T-helper 22 cell (primary cell): ENCODE measurements at regions not wholly inside any gene's neighbourhood (a gene's known extent, or its start where the extent isn't known, plus 50 kb on each side); places are given as distances from the start of the nearest gene placed in this dataset.
"Not testable (repeated sequence)": the region's sequence is repeated elsewhere in the genome, so short reads cannot be mapped to it uniquely, and the experiment has no call there.

ENCODE experiments used
- DNase-seq: peaks from one replicate; pipeline ENCODE4 v3.0.0-alpha.2; 2020; ENCODE audit warnings: low read depth

DNA sequence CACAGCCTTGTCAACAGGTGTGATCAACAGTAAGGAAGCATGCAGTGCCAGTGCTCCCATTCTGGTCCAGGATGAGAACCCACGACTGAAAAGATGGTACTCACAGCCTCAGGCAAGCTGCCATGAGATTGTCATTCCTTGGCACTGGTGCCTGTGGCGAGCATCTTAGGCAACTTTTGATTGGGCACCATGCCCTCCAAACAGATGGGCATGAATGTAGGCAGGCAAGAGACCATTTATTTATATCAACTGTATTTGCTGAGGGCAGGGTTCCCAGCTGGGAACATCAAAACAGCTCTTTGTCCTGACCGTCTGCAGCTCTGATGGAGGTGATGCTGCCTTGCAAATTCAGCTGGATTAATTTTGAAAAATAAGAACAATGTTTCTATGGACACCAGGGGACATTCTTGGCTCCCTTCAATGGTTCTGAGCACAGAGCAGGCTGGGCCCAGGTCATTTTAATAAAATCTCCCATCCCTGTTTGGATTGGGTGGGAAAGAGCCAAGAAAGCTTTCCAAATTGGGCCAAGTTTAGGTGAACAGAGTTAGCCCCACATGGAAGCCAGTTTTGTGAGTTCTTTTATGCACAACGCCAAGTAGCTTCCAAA, 522.5 kb downstream of the RMST start:
- DNase-seq: no peak

GRCh38 chr12:97985834-97986233, 523.2 kb downstream of the RMST start:
- no peak for DNase-seq

DNA sequence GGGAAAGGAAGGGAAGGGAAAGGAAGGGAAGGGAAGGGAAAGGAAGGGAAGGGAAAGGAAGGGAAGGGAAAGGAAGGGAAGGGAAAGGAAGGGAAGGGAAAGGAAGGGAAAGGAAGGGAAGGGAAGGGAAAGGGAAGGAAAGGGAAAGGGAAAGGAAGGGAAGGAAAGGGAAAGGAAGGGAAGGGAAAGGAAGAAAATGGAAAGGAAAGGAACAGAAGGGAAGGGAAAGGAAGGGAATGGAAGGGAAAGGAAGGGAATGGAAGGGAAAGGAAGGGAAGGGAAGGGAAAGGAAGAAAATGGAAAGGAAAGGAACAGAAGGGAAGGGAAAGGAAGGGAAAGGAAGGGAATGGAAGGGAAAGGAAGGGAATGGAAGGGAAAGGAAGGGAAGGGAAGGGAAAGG, 526.0 kb downstream of the RMST start:
- not testable (repeated sequence) for DNase-seq

DNA sequence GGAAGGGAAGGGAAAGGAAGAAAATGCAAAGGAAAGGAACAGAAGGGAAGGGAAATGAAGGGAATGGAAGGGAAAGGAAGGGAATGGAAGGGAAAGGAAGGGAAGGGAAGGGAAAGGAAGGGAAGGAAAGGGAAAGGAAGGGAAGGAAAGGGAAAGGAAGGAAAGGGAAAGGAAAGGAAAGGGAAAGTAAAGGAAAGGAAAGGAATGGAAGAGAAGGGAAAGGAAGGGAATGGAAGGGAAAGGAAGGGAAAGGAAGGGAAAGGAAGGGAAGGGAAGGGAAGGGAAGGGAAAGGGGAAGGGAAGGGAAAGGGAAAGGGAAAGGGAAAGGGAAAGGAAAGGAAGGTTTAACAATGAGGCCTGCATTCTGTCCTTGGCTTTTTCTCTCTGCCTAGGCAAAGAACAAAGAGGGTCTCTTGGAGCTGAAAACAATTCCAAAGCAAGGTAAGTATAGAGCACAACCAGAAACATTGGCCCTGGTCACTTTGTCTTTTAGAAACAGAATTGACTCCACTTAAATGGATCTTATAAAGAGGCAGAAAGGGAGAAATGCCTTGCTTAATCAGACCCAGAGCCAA, 525.9 kb upstream of the TMPO start:
- no peak for DNase-seq

DNA sequence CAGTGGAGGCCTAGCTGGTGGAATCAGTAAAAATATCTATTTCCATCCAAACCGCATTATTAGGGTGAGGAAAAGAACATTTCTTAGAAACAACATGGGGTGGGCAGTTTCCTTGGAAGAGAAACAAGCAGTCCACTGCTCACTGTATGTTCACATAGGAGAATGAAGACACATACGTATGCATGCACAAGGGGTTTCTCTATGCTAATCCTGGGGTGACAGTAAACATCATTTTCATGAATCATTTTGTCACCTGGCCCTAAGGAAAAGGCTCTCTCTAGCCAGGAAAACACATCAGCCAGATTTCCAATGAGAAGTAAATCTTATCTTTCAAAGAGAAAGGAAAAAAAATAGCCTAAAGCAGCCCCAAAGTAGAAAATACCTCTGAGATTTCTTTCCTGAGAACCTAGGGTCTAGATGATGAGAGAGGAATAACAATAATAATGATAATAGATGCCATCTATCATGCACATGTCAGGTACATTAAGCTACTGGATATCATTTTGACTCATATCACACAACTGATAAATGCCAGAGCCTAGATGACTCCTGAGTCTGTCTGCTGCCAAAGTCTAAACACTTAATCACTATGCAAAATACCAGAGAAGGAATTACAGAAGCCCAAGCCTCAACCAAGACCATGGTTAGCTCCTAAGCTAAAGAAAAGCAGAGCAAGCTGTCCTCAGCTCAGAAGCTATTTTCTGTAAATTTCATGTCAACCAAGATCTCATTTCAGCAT, 520.5 kb upstream of the TMPO start:
- no peak for DNase-seq

GRCh38 chr12:97995559-97995958, 519.8 kb upstream of the TMPO start:
- no peak for DNase-seq

DNA sequence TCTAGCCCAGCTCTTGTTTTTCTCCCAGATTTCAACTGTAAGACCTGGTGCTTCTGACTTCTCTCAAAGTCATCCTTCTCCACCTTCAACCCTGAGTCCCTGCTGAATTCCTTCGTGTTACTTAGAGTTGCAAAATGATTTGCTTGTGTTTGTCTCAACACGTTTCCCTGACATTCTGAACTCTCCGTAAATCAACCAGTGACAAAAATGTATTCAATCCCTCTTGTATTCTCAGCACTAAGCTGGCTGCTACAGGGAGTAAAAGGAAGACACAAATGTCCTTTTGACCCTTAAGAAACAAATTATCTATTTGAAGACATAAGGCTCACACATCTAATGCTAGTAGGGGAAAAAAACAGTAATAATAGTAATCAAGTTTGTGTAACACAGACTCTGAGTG, 514.0 kb upstream of the TMPO start:
- no peak for DNase-seq

DNA sequence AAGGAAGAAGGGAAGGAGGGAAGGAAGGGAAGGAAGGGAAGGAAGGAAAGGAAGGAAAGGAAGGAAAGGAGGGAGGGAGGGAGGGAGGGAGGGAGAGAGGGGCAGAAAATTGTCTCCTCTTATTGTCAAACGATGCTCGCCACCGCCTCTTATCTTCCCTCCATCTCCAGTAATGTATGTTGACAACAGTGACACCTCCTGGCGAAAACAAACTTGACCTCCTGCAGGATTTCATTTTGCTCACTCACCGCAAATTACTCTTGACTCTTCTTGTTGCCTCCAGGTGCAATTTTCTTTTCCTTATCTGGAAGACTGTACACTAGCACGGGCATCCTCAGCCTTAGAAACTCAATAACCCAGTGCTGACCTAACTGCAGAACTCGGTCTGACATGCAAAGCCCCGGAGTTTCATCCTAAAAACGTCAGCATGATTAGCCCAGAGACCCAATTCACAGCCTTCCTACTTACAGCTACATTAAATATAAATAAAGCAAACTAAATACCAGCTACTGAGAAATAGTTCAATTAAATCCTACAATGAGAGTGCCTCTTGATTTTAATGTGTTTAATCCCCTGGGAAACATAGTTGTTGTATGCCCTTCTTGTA, 512.4 kb upstream of the TMPO start:
- DNase-seq: no peak

GRCh38 chr12:98007963-98008362, 507.4 kb upstream of the TMPO start:
- no peak for DNase-seq

DNA sequence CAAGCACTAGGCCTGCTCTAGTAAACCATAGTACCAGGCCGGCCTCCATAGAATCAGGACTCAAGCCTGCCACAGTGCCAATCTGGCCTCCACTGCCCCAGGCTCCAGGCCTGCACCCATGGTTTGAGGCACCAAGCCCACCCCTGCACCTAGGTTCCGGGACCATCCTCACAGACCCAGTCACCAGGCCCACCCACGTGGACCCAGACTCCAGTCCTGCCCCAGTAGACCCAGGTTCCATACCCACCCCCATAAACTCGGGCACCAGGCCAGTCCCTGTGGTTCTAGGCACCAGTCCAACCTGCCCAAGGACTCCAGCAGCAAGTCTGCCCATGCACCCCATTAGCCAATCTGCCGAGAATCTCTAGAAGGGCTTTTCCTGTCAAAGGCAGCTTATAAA, 501.8 kb upstream of the TMPO start:
- no peak for DNase-seq

GRCh38 chr12:98018836-98019235, 496.6 kb upstream of the TMPO start:
- no peak for DNase-seq

- DNase-seq: no peak
Measured at GRCh38 chr12:98020376-98020775, 495.0 kb upstream of the TMPO start.

DNA sequence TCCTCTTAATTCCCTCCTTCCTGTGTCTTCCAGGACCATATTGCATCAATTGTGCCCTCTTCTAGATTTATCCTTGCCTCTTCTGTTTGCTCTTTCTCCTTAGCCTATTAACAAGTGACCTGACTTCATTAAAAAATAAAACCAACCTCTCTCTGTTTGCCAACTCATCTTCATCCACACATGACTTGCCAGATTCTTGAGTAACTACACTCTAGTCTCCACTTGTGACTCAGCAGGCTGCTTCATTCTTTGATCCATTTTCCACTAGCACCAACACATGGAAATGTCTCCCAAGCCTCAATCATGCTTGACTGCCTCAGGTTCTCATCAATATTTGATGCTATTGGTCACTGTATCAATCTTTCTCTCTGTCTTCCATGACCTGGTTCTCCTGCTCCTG, 492.4 kb upstream of the TMPO start:
- DNase-seq: no peak

GRCh38 chr12:98037401-98038140, 477.8 kb upstream of the TMPO start:
- DNase-seq: no peak

GRCh38 chr12:98042668-98043067, 472.7 kb upstream of the TMPO start:
- DNase-seq: no peak

GRCh38 chr12:98045395-98045794, 470.0 kb upstream of the TMPO start:
- no peak for DNase-seq

- no peak for DNase-seq
Measured at GRCh38 chr12:98048326-98048725, 467.1 kb upstream of the TMPO start.

- DNase-seq: no peak
Measured at GRCh38 chr12:98053202-98053601, 462.2 kb upstream of the TMPO start.

DNA sequence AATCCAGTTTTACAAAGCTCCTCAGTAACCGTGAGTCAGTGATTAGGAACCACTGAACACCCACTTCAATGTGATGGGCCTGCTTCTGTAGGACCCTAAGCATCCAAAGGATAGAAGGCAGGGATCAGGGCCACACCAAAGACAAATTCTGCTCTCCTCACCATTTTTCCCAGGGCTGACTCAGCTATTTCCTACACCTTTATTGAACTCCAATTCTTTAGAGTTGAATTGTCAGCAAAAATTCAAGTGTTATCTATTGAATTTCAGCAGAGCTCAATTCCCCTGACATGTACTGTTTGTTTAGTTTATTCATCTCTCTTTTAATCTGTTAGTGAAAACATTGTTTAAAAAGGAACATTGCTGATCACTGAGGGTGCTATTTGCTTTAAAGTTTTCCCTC, 457.7 kb upstream of the TMPO start:
- no peak for DNase-seq

DNA sequence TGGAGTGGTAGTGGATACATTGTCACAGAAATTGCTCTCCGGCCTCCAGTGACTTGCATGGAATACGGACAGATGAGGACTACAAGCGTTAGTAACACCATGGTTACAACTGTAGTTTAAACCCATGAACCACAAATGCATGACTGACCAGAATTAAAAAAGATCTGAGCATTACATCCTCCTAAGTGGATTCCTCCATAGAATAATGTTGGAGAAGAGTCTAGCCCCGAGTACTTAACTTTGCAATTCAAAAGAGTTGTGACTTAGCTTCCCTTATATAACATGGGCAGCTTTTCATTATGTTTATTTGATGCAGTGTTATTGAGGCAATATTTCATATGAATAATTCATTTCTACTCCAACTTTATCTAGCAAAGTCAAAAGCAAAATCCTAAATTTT, 457.2 kb upstream of the TMPO start:
- no peak for DNase-seq

- DNase-seq: no peak
Measured at GRCh38 chr12:98058838-98059237, 456.6 kb upstream of the TMPO start.

DNA sequence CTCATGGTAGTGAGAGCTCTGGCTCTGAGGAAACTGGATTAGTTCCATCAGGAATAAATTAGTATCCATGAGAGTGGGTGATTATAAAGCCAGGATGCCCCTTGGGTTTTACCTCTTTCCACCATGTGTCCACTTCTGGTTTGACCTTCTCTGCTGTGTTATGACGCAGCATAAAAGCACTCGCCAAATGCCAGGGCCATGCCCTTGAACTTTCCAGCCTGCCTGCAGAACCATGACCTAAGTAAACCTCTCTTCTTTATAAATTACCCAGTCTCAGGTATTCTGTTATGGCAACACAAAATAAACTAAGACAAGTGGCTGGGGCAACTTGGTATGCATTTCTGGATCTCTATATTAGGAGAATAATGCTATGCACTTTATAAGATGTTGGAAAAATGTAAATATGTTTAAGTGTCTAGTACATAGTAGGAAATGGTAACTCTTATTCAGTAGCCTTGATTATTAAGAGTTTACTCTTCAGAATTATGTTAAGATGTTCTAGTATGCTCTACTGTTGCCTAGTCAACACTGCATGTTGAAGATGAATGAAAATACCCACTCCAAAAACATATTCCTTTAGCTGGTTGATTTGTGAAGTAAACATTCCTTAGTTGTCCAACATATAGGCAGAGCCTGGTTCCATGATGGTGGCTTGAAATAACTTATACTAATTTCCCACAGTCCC, 455.6 kb upstream of the TMPO start:
- no peak for DNase-seq
